HL-60 (cell line): ENCODE measurements at regions not wholly inside any gene's neighbourhood (a gene's known extent, or its start where the extent isn't known, plus 50 kb on each side); places are given as distances from the start of the nearest gene placed in this dataset.

Experiments
- DNase-seq, 2 experiments: peaks; one replicate each; pipeline ENCODE4 v3.0.0-alpha.2; 2010 to 2020; ENCODE audit warnings: low read depth in 1 of 2, low spot score in 1 of 2
- H3K27ac ChIP-seq: fragments of 250-450 bp; sonication (Bioruptor Pico); replicated peaks from 2 replicates; pipeline ENCODE4 v1.5.1; 2020; ENCODE audit warnings: mild to moderate bottlenecking, moderate library complexity
- H3K27me3 ChIP-seq: fragments of 250-450 bp; sonication (Bioruptor Pico); 2 replicates; pipeline ENCODE4 v1.5.1; 2021; ENCODE audit warnings: mild to moderate bottlenecking, moderate library complexity; ENCODE audit not compliant: insufficient read depth, poor library complexity, severe bottlenecking
- H3K4me3 ChIP-seq: replicated peaks from 2 replicates; pipeline ENCODE4 v1.5.1; 2011; ENCODE audit warnings: mild to moderate bottlenecking, control low read depth, low read length; ENCODE audit not compliant: insufficient read depth
- CTCF ChIP-seq: IDR thresholded peaks from one replicate; pipeline ENCODE4 v1.5.1; 2011; ENCODE audit warnings: low read length, control low read depth, inconsistent platforms; ENCODE audit not compliant: insufficient read depth
- GABPA ChIP-seq: IDR thresholded peaks from 2 replicates; pipeline ENCODE4 v1.6.1; 2012; ENCODE audit warnings: low read depth
- POLR2AphosphoS5 ChIP-seq: IDR thresholded peaks from 2 replicates; pipeline ENCODE4 v1.6.1; 2012; ENCODE audit warnings: low read depth
- REST ChIP-seq: IDR thresholded peaks from 2 replicates; pipeline ENCODE4 v1.6.1; 2012; ENCODE audit warnings: low read depth; ENCODE audit not compliant: insufficient replicate concordance
- SPI1 ChIP-seq: IDR thresholded peaks from 2 replicates; pipeline ENCODE4 v1.6.1; 2012; ENCODE audit warnings: low read depth, mild to moderate bottlenecking, borderline replicate concordance

GRCh38 chr11:15660496-15660895 is 545.8 kb downstream of the INSC start:
- TF ChIP-seq CTCF (no peak), SPI1 (no peak), GABPA (no peak), POLR2AphosphoS5 (no peak), REST (no peak)
- DNase-seq = no peak
- H3K4me3 ChIP-seq = no peak overlapping the region
- H3K27me3 ChIP-seq = no peaks in the 10 kb centered on the region
- no peak overlapping the region for H3K27ac ChIP-seq

- TF ChIP-seq POLR2AphosphoS5 (no peak), SPI1 (no peak), REST (no peak), GABPA (no peak)
- Histone ChIP-seq H3K4me3 (no peak overlapping the region), H3K27me3 (no peaks in the 10 kb centered on the region), H3K27ac (no peak overlapping the region)
- DNase-seq = no peak
Observed at GRCh38 chr11:15662285-15662684, 547.6 kb downstream of the INSC start.

DNA sequence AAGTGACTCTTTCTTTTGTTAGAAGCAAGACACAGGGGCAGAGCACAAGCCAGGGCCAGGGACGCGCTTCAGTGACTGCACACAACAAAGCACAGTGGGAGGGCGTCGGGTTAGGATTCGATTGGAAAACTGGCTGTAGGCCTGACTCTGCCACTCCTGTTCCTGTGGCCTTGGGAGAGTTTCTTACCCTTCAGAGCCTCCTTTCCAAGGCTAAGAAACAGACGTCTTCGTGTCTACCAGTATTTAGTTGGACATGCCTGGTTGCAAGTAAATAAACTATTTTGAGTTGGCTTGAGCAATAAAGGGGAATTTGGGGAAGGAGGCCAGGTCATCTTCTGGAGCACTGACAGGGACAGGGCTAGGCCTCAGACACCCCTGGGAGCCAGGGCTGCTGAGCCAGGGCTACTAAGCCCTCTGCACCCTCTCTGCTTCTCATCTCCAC is 549.1 kb downstream of the INSC start:
- DNase-seq = no peak
- H3K27me3 ChIP-seq = no peaks in the 10 kb centered on the region
- H3K4me3 ChIP-seq = no peak overlapping the region
- no peak overlapping the region for H3K27ac ChIP-seq
- TF ChIP-seq REST = no peak
- TF ChIP-seq GABPA = no peak
- TF ChIP-seq SPI1 = no peak
- TF ChIP-seq POLR2AphosphoS5 = no peak
- TF ChIP-seq CTCF = no peak

DNA sequence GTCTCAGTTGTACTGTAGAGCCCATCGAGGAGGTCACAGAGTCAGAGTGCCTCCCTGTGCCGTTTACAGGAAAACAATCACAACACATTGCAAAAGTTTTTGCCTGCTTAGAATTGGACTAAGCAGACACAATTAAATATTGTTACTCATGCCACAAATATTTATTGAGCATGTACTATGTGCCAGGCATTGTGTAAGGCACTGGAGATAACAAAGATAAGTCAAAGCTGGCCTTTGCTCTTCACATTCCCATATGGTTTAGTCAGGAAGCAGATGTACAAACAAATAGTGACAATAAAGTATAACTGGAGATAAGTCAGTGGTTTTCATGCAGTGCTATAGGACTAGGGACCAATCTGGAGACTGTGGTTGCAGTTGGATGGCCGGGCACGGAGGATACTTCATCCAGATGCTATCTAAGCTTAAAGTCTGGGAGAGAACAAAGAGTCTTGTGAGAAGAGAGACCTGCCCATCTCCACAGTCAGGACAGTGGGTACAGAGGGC is 550.7 kb downstream of the INSC start:
- Histone ChIP-seq H3K27me3 (no peaks in the 10 kb centered on the region), H3K4me3 (no peak overlapping the region), H3K27ac (no peak overlapping the region)
- DNase-seq = no peak
- TF ChIP-seq GABPA = no peak
- no peak for TF ChIP-seq SPI1
- no peak for TF ChIP-seq CTCF
- no peak for TF ChIP-seq POLR2AphosphoS5
- TF ChIP-seq REST = no peak
